ENCODE measurements at regions not wholly inside any gene's neighbourhood (a gene's known extent, or its start where the extent isn't known, plus 50 kb on each side); places are given as distances from the start of the nearest gene placed in this dataset.

DNA sequence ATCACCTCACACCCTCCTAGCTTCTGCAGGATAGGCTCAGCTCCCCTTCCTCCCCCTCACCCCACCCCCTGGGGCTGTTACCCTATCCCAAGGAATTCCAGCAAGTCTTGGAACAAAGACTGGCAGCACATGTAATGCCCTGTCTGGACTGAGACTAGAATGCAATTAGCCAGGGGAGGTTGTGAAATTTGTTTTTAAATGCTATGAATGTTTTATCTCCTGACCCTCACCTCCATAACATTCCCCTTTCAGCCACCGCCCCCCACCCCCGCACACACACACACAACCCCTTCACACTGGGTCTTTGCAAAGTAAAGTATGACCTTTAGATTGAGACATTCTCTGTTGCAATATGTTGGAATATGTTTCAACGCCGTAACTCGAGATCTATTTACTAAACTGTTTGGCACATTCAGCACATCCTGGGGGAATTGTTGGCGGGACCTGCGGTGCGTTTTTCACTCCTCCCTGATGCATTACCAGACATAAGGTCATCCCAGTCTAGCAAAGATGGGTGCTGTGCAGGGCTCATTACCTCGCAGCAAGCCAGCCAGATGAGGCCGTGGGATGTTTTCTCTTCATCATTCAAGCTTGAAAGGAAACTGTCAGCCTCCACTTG is 290.7 kb upstream of the SLC14A2 start:
- Mint-ChIP-seq H3K9me3 (no peaks in the 10 kb centered on the region), H3K4me1 (peaks cover 26% of the 10 kb centered on the region), H3K27me3 (ENCODE audit: low read depth) (no peaks in the 10 kb centered on the region), H3K4me3 (no peak overlapping the region), H3K36me3 (no peaks in the 10 kb centered on the region), H3K27ac (peak overlapping the region; percentile 47)
- DNase-seq (ENCODE audit: low spot score in 2 of 2, unreplicated experiment in 2 of 2): no peak
- TF ChIP-seq, protein P1, sequence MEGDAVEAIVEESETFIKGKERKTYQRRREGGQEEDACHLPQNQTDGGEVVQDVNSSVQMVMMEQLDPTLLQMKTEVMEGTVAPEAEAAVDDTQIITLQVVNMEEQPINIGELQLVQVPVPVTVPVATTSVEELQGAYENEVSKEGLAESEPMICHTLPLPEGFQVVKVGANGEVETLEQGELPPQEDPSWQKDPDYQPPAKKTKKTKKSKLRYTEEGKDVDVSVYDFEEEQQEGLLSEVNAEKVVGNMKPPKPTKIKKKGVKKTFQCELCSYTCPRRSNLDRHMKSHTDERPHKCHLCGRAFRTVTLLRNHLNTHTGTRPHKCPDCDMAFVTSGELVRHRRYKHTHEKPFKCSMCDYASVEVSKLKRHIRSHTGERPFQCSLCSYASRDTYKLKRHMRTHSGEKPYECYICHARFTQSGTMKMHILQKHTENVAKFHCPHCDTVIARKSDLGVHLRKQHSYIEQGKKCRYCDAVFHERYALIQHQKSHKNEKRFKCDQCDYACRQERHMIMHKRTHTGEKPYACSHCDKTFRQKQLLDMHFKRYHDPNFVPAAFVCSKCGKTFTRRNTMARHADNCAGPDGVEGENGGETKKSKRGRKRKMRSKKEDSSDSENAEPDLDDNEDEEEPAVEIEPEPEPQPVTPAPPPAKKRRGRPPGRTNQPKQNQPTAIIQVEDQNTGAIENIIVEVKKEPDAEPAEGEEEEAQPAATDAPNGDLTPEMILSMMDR (IDR thresholded peaks at IDR 0.05; ENCODE audit: unreplicated experiment): no peak

DNA sequence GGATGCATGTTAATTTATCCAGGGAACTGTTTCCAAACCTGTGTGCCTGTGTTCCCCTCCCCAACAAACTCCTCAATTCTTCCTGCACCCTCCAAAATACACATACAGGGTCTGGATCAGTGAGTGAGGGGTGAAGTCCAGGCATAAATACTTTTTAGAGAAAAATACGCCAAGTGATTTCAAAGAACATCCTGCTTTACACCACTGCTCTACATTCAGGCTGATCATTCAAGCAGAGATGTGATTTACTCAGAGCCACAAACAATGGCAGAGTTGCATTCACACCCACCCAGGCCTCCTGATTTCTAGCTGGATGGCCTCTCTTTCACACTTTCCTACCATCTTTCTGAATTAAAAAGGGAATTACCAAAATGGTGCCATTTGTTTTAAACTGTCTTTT is 289.5 kb upstream of the SLC14A2 start:
- TF ChIP-seq, protein P1 (IDR thresholded peaks at IDR 0.05; ENCODE audit: unreplicated experiment): no peak
- DNase-seq (ENCODE audit: low spot score in 2 of 2, unreplicated experiment in 2 of 2): no peak
- H3K4me1 Mint-ChIP-seq: peaks cover 24% of the 10 kb centered on the region
- no peak overlapping the region for H3K27ac Mint-ChIP-seq
- no peaks in the 10 kb centered on the region for H3K9me3 Mint-ChIP-seq
- no peaks in the 10 kb centered on the region for H3K36me3 Mint-ChIP-seq
- H3K27me3 Mint-ChIP-seq (ENCODE audit: low read depth): no peaks in the 10 kb centered on the region
- H3K4me3 Mint-ChIP-seq: no peak overlapping the region

DNA sequence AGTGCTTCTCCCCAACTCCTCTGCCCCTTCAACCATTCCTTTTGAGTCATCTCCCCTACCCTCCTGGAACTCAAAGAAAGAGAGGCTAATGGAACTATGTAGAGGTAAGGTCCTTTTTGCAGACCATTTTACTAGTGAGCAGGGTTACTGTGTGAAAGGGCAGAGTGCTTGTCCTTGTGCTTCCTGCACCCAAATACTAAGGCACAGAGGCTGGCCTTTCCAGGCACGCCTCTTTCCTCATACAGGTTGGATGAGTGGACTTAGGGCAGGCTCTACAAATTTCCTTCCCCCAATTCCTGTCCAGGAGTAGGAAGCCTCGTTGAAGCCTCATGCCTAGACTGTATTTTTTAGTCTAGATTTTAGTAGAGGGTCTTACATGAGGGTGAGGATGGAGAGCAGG is 288.8 kb upstream of the SLC14A2 start:
- H3K9me3 Mint-ChIP-seq: no peaks in the 10 kb centered on the region
- no peaks in the 10 kb centered on the region for H3K27me3 Mint-ChIP-seq (ENCODE audit: low read depth)
- peaks cover 24% of the 10 kb centered on the region for H3K4me1 Mint-ChIP-seq
- H3K27ac Mint-ChIP-seq: no peak overlapping the region
- TF ChIP-seq, protein P1 (IDR thresholded peaks at IDR 0.05; ENCODE audit: unreplicated experiment): no peak
- no peak overlapping the region for H3K4me3 Mint-ChIP-seq
- no peak for DNase-seq (ENCODE audit: low spot score in 2 of 2, unreplicated experiment in 2 of 2)
- H3K36me3 Mint-ChIP-seq: no peaks in the 10 kb centered on the region

- H3K27ac Mint-ChIP-seq: no peak overlapping the region
- no peaks in the 10 kb centered on the region for H3K27me3 Mint-ChIP-seq (ENCODE audit: low read depth)
These were observed 287.0 kb upstream of the SLC14A2 start for GRCh38 chr18:45328296-45328695.

GRCh38 chr18:45328811-45329210 is 286.5 kb upstream of the SLC14A2 start:
- no peaks in the 10 kb centered on the region for H3K27me3 Mint-ChIP-seq (ENCODE audit: low read depth)
- no peak overlapping the region for H3K4me3 Mint-ChIP-seq
- TF ChIP-seq, protein P1 (IDR thresholded peaks at IDR 0.05; ENCODE audit: unreplicated experiment): no peak
- no peaks in the 10 kb centered on the region for H3K36me3 Mint-ChIP-seq
- no peak overlapping the region for H3K27ac Mint-ChIP-seq
- H3K4me1 Mint-ChIP-seq: peaks cover 29% of the 10 kb centered on the region
- no peak for DNase-seq (ENCODE audit: low spot score in 2 of 2, unreplicated experiment in 2 of 2)
- H3K9me3 Mint-ChIP-seq: no peaks in the 10 kb centered on the region

More at GRCh38 chr18:45328296-45328695, 287.0 kb upstream of the SLC14A2 start:
- Mint-ChIP-seq H3K4me3 (no peak overlapping the region), H3K4me1 (peaks cover 31% of the 10 kb centered on the region), H3K36me3 (no peaks in the 10 kb centered on the region), H3K9me3 (no peaks in the 10 kb centered on the region)
- TF ChIP-seq, protein P1 (IDR thresholded peaks at IDR 0.05; ENCODE audit: unreplicated experiment): no peak
- DNase-seq (ENCODE audit: low spot score in 2 of 2, unreplicated experiment in 2 of 2): no peak

DNA sequence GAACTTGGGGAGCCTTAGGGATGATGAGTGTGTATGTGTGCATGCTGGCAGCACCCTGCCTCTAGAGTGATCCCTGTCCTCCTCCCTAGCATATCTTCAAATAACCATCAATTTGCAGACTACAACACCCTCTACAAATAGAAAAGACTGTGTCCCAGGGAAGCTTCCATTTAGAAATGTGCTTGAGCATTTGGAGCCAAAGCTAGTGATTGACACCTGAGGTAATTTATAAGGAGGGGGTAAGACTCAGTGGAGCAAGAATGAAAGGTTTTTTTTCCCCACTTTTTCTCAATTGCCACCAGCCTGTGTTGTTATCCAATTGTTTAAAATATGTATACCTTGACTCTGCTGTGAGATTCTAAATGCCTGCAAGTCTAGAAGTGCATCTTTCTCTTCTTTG is 286.0 kb upstream of the SLC14A2 start:
- no peak overlapping the region for H3K27ac Mint-ChIP-seq
- TF ChIP-seq, protein P1 (IDR thresholded peaks at IDR 0.05; ENCODE audit: unreplicated experiment): no peak
- no peaks in the 10 kb centered on the region for H3K36me3 Mint-ChIP-seq
- no peaks in the 10 kb centered on the region for H3K9me3 Mint-ChIP-seq
- no peaks in the 10 kb centered on the region for H3K27me3 Mint-ChIP-seq (ENCODE audit: low read depth)
- H3K4me1 Mint-ChIP-seq: peaks cover 26% of the 10 kb centered on the region
- H3K4me3 Mint-ChIP-seq: no peak overlapping the region
- DNase-seq (ENCODE audit: low spot score in 2 of 2, unreplicated experiment in 2 of 2): no peak

Data from mesothelial cell of epicardium (in vitro differentiated cells).